ENCODE measurements at regions not wholly inside any gene's neighbourhood (a gene's known extent, or its start where the extent isn't known, plus 50 kb on each side); places are given as distances from the start of the nearest gene placed in this dataset.

GRCh38 chr12:92554158-92555073 is 148.4 kb upstream of the PLEKHG7 start:
- DNase-seq (ENCODE audit: low read depth): no peak

DNA sequence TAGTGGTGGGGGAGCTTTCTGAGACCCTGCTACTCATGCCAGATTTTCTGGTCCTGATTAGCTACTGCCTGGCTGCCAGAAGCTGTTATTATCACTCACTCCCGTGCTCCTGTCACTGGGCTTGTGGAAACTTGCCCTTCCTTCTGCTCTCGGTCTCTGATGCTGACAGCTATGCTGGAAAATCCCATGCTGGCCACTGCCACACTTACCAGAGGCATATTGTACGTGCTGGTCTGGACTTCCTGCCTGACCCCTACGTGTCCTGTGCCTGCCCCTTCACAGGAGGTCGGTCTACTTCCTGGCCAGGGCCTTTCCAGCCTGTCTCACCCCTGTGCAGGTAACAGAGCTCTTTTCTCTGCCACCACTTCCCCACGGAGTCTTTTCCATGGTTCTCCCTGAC is 149.4 kb upstream of the PLEKHG7 start:
- no peak for DNase-seq (ENCODE audit: low read depth)

- DNase-seq (ENCODE audit: low read depth): no peak
Observed at GRCh38 chr12:92552412-92553108, 150.2 kb upstream of the PLEKHG7 start.

- no peak for DNase-seq (ENCODE audit: low read depth)
Observed at GRCh38 chr12:92551853-92552397, 150.9 kb upstream of the PLEKHG7 start.

- no peak for DNase-seq (ENCODE audit: low read depth)
Observed at GRCh38 chr12:92551210-92551609, 151.6 kb upstream of the PLEKHG7 start.

GRCh38 chr12:92550661-92551060 is 152.1 kb upstream of the PLEKHG7 start:
- DNase-seq (ENCODE audit: low read depth): no peak

DNA sequence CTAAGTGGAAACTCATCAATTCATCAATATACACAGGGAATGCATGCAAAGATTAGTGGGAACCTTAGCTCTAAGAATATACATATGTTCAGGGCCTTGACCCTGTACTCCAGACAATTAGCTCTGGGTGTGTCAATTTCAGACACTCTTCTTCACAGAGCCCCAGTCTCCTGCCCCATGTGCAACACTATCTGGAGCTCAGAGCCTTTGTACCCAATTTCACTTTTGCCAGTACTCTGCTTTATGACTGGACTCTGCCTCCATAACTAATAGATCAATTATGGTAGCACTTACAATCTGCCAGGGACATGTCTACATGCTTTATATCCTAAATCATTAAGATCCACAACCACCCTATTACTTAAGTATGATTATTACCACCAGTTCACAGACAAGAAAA is 152.5 kb upstream of the PLEKHG7 start:
- DNase-seq (ENCODE audit: low read depth): no peak

- DNase-seq (ENCODE audit: low read depth): no peak
Observed at GRCh38 chr12:92549516-92549915, 153.3 kb upstream of the PLEKHG7 start.

GRCh38 chr12:92547906-92548305 is 154.9 kb upstream of the PLEKHG7 start:
- DNase-seq (ENCODE audit: low read depth): no peak

DNA sequence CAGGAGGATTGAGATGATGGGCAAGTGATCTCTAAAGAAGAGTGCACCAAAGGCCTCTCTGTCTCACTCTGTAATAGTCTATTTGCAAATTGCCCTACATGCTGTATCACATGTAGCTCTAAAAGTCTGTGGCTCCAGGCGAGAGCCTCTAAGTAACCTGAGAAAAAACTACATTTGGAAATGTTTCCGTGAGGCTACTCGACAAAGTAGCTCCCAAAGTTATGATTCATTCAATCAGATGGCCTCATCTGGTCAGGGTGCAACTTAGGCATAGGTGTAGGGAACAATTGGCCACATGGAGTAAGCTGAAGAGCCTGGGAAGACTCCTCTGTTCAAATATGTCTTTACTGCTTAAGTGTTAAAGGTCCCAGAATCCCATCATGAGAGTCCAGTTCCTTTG is 155.4 kb upstream of the PLEKHG7 start:
- DNase-seq (ENCODE audit: low read depth): no peak

GRCh38 chr12:92546635-92547348 is 156.0 kb upstream of the PLEKHG7 start:
- no peak for DNase-seq (ENCODE audit: low read depth)

- DNase-seq (ENCODE audit: low read depth): no peak
Observed at GRCh38 chr12:92546259-92546634, 156.5 kb upstream of the PLEKHG7 start.

GRCh38 chr12:92544322-92544721 is 158.5 kb upstream of the PLEKHG7 start:
- DNase-seq (ENCODE audit: low read depth): no peak

DNA sequence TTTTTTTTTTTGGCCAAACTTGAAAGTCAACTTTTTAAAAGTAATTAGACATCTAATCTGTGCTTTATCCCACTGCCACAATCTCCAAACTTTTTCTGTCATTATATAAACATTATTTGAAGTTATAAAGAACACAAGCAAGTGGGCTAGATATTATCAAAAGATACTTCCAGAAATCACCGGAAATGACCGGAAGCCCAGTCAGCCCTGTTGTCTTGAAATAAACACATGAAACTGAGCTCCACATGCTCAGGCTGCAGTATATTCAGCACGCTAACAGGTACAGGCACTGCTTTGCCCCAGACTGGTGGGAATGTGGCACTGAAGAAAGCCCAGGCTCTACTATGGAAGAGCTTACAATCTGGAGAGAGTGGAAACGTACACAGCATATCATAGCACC is 158.9 kb upstream of the PLEKHG7 start:
- no peak for DNase-seq (ENCODE audit: low read depth)

- no peak for DNase-seq (ENCODE audit: low read depth)
Observed at GRCh38 chr12:92543359-92543758, 159.4 kb upstream of the PLEKHG7 start.

- no peak for DNase-seq (ENCODE audit: low read depth)
Observed at GRCh38 chr12:92541731-92542130, 161.1 kb upstream of the PLEKHG7 start.

- DNase-seq (ENCODE audit: low read depth): no peak
Observed at GRCh38 chr12:92540782-92541423, 161.9 kb upstream of the PLEKHG7 start.

- no peak for DNase-seq (ENCODE audit: low read depth)
Observed at GRCh38 chr12:92539976-92540781, 162.6 kb upstream of the PLEKHG7 start.

- no peak for DNase-seq (ENCODE audit: low read depth)
Observed at GRCh38 chr12:92539110-92539749, 163.6 kb upstream of the PLEKHG7 start.

GRCh38 chr12:92537290-92537960 is 165.4 kb upstream of the PLEKHG7 start:
- no peak for DNase-seq (ENCODE audit: low read depth)

Measured in HS-5 (cell line).